ELF-1 (cell line): ENCODE measurements at regions not wholly inside any gene's neighbourhood (a gene's known extent, or its start where the extent isn't known, plus 50 kb on each side); places are given as distances from the start of the nearest gene placed in this dataset.
A peak's percentile ranks its signal among the peaks of the same experiment; 100 is the strongest.

Source experiments
- DNase-seq: peaks from one replicate; pipeline ENCODE4 v3.0.0-alpha.2; 2016; ENCODE audit warnings: low read depth, low spot score

GRCh38 chr11:35077709-35078469, 61.1 kb upstream of the CD44 start:
- DNase-seq, result no peak

DNA sequence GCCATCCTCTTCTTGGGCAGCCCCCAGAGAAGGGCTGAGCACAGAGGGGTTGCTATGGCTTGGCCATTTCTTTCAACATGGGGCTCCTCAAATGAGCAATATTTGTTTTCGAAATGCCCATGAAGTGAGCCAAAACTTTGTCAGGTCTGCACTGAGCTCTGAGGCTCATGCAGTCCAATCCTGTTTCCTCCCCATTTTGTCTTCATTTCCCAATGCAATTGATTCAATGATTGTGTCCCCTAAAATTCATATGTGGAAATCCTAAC, 60.6 kb upstream of the CD44 start:
- DNase-seq, result no peak

- DNase-seq, result no peak
Observed at GRCh38 chr11:35079611-35080010, 59.4 kb upstream of the CD44 start.

GRCh38 chr11:35082321-35083180, 56.4 kb upstream of the CD44 start:
- DNase-seq, result peak; percentile 78

GRCh38 chr11:35083181-35083430, 55.9 kb upstream of the CD44 start:
- DNase-seq, result no peak

- DNase-seq, result peak; percentile 54
Observed at GRCh38 chr11:35083431-35084238, 55.3 kb upstream of the CD44 start.

DNA sequence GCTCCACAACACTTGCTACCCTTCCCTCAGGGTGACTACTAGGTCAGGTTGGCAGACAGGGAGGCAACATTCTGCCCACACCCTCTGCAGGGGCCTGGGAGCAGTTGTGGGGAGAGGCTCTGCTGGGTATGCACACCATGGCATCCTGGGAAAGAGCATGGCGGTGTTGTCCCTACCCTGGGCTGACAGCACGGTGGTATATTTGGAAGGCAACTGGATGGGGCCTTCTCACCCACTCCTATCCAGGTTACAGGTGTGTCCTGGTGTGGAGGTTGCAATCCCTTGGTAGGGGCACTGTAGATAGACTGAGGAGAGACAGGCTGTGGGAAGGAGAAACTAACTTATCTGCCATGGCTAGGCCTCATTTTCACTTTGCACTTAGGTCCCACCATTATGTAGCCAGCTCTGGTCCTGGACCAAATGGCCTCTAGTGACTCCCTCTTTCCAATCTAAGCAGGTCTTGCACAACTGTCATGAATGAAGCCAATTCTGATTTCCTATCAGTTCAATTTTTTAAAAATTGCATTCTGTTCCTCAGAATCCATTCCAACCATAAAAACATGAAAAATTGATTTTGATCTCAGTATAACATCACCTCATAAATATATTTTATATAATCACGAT, 54.0 kb upstream of the CD44 start:
- DNase-seq, result no peak

DNA sequence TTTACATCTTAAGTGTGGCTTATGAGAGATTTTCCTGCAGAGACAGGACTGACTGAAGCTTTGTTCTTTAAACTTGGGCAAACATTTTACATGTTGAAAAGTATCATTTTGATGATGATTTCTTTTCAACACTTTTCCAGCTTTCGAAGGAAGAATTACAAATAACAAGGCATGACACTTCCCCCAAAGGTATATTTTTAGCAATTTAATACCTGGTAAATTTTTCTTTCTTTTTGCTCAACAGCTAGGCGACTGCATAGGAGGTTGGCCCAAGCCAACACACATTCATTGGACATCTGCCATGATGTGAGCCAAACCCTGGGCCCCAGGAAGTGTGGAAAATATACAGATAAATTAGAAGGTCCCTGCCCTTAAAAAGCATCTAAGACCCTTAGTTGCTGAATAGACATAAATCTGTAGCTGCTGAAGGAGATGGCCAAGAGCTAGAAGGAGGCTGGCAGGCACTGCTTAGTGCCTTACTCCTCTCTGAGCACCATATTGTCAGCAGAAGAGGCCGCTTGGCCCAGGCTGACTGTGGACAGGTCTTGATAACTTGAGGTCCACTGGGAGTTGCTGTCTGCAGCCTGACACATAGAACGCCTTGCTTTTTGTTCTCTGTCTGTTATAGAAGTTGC, 53.3 kb upstream of the CD44 start:
- no peak for DNase-seq

- no peak for DNase-seq
Observed at GRCh38 chr11:35087648-35088047, 51.3 kb upstream of the CD44 start.

GRCh38 chr11:35088226-35088625, 50.7 kb upstream of the CD44 start:
- no peak for DNase-seq

- peak; percentile 55 for DNase-seq
Observed at GRCh38 chr11:35088676-35089075, 50.3 kb upstream of the CD44 start.
